ENCODE measurements at regions not wholly inside any gene's neighbourhood (a gene's known extent, or its start where the extent isn't known, plus 50 kb on each side); places are given as distances from the start of the nearest gene placed in this dataset.

GRCh38 chr7:17456541-17456940 is 158.1 kb downstream of the AHR start:
- TF ChIP-seq, protein P1, sequence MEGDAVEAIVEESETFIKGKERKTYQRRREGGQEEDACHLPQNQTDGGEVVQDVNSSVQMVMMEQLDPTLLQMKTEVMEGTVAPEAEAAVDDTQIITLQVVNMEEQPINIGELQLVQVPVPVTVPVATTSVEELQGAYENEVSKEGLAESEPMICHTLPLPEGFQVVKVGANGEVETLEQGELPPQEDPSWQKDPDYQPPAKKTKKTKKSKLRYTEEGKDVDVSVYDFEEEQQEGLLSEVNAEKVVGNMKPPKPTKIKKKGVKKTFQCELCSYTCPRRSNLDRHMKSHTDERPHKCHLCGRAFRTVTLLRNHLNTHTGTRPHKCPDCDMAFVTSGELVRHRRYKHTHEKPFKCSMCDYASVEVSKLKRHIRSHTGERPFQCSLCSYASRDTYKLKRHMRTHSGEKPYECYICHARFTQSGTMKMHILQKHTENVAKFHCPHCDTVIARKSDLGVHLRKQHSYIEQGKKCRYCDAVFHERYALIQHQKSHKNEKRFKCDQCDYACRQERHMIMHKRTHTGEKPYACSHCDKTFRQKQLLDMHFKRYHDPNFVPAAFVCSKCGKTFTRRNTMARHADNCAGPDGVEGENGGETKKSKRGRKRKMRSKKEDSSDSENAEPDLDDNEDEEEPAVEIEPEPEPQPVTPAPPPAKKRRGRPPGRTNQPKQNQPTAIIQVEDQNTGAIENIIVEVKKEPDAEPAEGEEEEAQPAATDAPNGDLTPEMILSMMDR (IDR thresholded peaks at IDR 0.05; ENCODE audit: low read depth, low read length), result no peak
- no peak for TF ChIP-seq POLR2A (IDR thresholded peaks at IDR 0.05; ENCODE audit: extremely low read depth, insufficient read length)

Measured in NB4 (cell line).